ENCODE measurements at regions not wholly inside any gene's neighbourhood (a gene's known extent, or its start where the extent isn't known, plus 50 kb on each side); places are given as distances from the start of the nearest gene placed in this dataset.

GRCh38 chr6:147136057-147136456, 68.2 kb upstream of the STXBP5 start:
- H3K36me3 ChIP-seq (ENCODE audit: control insufficient read depth in 4 of 4, insufficient read depth in 3 of 4, low read depth in 1 of 4, low read length in 3 of 4): no peaks in the 10 kb centered on the region
- TF ChIP-seq MAX (IDR thresholded peaks at IDR 0.05): no peak
- TF ChIP-seq NR2F2 (IDR thresholded peaks at IDR 0.05): no peak
- no peak for TF ChIP-seq EGR1 (IDR thresholded peaks at IDR 0.05; ENCODE audit: low read depth in 2 of 2)
- no peak for TF ChIP-seq RAD21 (IDR thresholded peaks at IDR 0.05)
- no peak for TF ChIP-seq JUND (IDR thresholded peaks at IDR 0.05)
- no peak for TF ChIP-seq HNF4A (conservative IDR thresholded peaks at IDR 0.05)
- no peak for TF ChIP-seq HNF4G (IDR thresholded peaks at IDR 0.05)
- no peak for TF ChIP-seq ZBTB33 (IDR thresholded peaks at IDR 0.05)
- no peak for TF ChIP-seq TAF1 (conservative IDR thresholded peaks at IDR 0.05)
- no peak for TF ChIP-seq RXRA (IDR thresholded peaks at IDR 0.05)
- no peak for TF ChIP-seq FOXA2 (IDR thresholded peaks at IDR 0.05)
- TF ChIP-seq SP1 (IDR thresholded peaks at IDR 0.05): no peak
- no peak for TF ChIP-seq YY1 (IDR thresholded peaks at IDR 0.05)
- no peak for TF ChIP-seq FOXA1 (IDR thresholded peaks at IDR 0.05)
- no peak for TF ChIP-seq CTCF (IDR thresholded peaks at IDR 0.05; ENCODE audit: low read depth, low read length, missing input control)
- no peak for TF ChIP-seq GABPA (IDR thresholded peaks at IDR 0.05 in 1 of 2, conservative IDR thresholded peaks at IDR 0.05 in 1 of 2)
- no peak for TF ChIP-seq ATF3 (IDR thresholded peaks at IDR 0.05)
- no peak for TF ChIP-seq REST (IDR thresholded peaks at IDR 0.05)
- DNase-seq (ENCODE audit: low spot score): no peak
- WGBS: 54% methylated on average over 2 of the region's 2 CpGs
- no peak overlapping the region for H3K9ac ChIP-seq (ENCODE audit: low read depth in 1 of 2, low read length in 2 of 2)
- no peak overlapping the region for H3K27ac ChIP-seq (ENCODE audit: low read depth in 1 of 2, low read length in 2 of 2)
- no peaks in the 10 kb centered on the region for H3K9me3 ChIP-seq (ENCODE audit: control insufficient read depth in 4 of 4, low read length in 3 of 4)
- no peak overlapping the region for H3K4me3 ChIP-seq (ENCODE audit: low read depth in 1 of 3, low read length in 3 of 3)
- no peaks in the 10 kb centered on the region for H3K4me1 ChIP-seq (ENCODE audit: control insufficient read depth in 4 of 4, insufficient read depth in 4 of 4, low read length in 3 of 4)
- no peaks in the 10 kb centered on the region for H3K27me3 ChIP-seq (ENCODE audit: control insufficient read depth in 4 of 4, insufficient read depth in 4 of 4, low read length in 3 of 4)
